Breast epithelium (tissue), 3 donors: ENCODE measurements at regions not wholly inside any gene's neighbourhood (a gene's known extent, or its start where the extent isn't known, plus 50 kb on each side); places are given as distances from the start of the nearest gene placed in this dataset.

ENCODE experiments used
- CTCF ChIP-seq, 3 donors: fragments of 450-650 bp; IDR thresholded peaks; one replicate each; pipeline ENCODE4 v1.5.1; 2016 to 2017; ENCODE audit warnings: antibody characterized with exemption in 3 of 3, mild to moderate bottlenecking in 3 of 3, moderate library complexity in 3 of 3
- POLR2A ChIP-seq: fragments of 450-650 bp; IDR thresholded peaks from one replicate; pipeline ENCODE4 v1.6.1; 2016; ENCODE audit warnings: antibody characterized with exemption, mild to moderate bottlenecking, moderate library complexity
- POLR2AphosphoS5 ChIP-seq, 3 donors: sonication (generic); formaldehyde crosslinking; IDR thresholded peaks; one replicate each; pipeline ENCODE4 v1.6.1; 2017; ENCODE audit warnings: antibody characterized with exemption in 3 of 3

- no peak for TF ChIP-seq CTCF (IDR thresholded peaks at IDR 0.05)
- TF ChIP-seq POLR2A = no peak
- no peak for TF ChIP-seq POLR2AphosphoS5 (IDR thresholded peaks at IDR 0.05)
Observed at GRCh38 chr17:33816842-33817617, 438.1 kb upstream of the CCL2 start.
